GM12891 (cell line): ENCODE measurements at regions not wholly inside any gene's neighbourhood (a gene's known extent, or its start where the extent isn't known, plus 50 kb on each side); places are given as distances from the start of the nearest gene placed in this dataset.

ENCODE experiments used
- PAX5 ChIP-seq: IDR thresholded peaks from 2 replicates; pipeline ENCODE4 v1.6.1; 2011; ENCODE audit warnings: low read length, moderate library complexity, mild to moderate bottlenecking; ENCODE audit not compliant: insufficient read depth, severe bottlenecking
- POLR2A ChIP-seq: IDR thresholded peaks from 2 replicates; pipeline ENCODE4 v1.6.1; 2011; ENCODE audit warnings: low read depth, low read length, control low read depth
- POLR2AphosphoS5 ChIP-seq: IDR thresholded peaks from 2 replicates; pipeline ENCODE4 v1.6.1; 2011; ENCODE audit warnings: low read depth, low read length, control low read depth
- SPI1 ChIP-seq: IDR thresholded peaks from 2 replicates; pipeline ENCODE4 v1.6.1; 2011; ENCODE audit warnings: low read depth, low read length, control low read depth
- TAF1 ChIP-seq: IDR thresholded peaks from 2 replicates; pipeline ENCODE4 v1.6.1; 2011; ENCODE audit warnings: low read depth, low read length, control low read depth

DNA sequence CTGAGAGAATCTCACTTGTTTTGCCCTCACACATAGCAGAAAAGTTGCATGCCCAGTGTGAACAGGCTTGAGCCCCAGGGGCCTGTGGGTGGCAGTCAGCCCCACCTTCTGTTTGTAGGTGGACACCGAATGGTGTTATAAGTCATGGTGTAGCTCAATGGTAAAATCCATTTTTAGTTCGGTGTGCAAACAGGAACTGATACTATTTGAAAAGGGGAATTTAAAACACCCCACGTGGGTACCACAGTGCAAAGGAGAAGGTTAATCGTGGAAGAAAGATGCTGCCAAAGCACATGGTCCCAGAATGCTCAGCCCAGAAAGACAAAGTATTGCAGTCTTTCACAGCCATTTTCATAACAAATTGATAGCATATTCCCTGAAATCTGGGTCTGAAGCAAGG lies 71.8 kb upstream of the GZMB start:
- TF ChIP-seq POLR2AphosphoS5 (no peak), TAF1 (no peak), PAX5 (no peak), SPI1 (peak; percentile 94), POLR2A (no peak)
